Colonic mucosa (tissue), 4 donors: ENCODE measurements at regions not wholly inside any gene's neighbourhood (a gene's known extent, or its start where the extent isn't known, plus 50 kb on each side); places are given as distances from the start of the nearest gene placed in this dataset.
A peak's percentile ranks its signal among the peaks of the same experiment; 100 is the strongest.
"Not testable (repeated sequence)": the region's sequence is repeated elsewhere in the genome, so short reads cannot be mapped to it uniquely, and the experiment has no call there.

Source experiments
- DNase-seq: peaks from one replicate; pipeline ENCODE4 v3.0.0-alpha.2; 2020
- H3K27ac ChIP-seq: fragments of 200-600 bp; one replicate; pipeline ENCODE4 v1.8.0; 2021
- H3K27me3 ChIP-seq: fragments of 200-600 bp; one replicate; pipeline ENCODE4 v1.8.0; 2021
- H3K36me3 ChIP-seq: fragments of 200-600 bp; one replicate; pipeline ENCODE4 v1.8.0; 2021
- H3K4me1 ChIP-seq: fragments of 200-600 bp; one replicate; pipeline ENCODE4 v1.8.0; 2021; ENCODE audit warnings: mild to moderate bottlenecking
- H3K4me3 ChIP-seq: fragments of 200-600 bp; one replicate; pipeline ENCODE4 v1.8.0; 2021
- H3K9ac ChIP-seq, 2 donors: one replicate each; pipeline ENCODE4 v1.7.0; 2013; ENCODE audit warnings: control low read depth in 2 of 2, low read depth in 2 of 2, low read length in 2 of 2
- H3K9me3 ChIP-seq: fragments of 200-600 bp; one replicate; pipeline ENCODE4 v1.8.0; 2021
- intact Hi-C: fragments of 100-400 bp; cut with DNase I; formaldehyde crosslinking; loops from one replicate; pipeline ENCODE4 v1.14.1; 2022
- TF ChIP-seq, protein P1 (sequence below): fragments of 200-600 bp; IDR thresholded peaks from one replicate; pipeline ENCODE4 v1.8.0; 2022; ENCODE audit warnings: antibody characterized with exemption, mild to moderate bottlenecking
- donor health status: healthy.
- donor health status: DM: no; HTN: no; CAD: no.
- donor health status: DM: no; HTN: no; CAD: no.

DNA sequence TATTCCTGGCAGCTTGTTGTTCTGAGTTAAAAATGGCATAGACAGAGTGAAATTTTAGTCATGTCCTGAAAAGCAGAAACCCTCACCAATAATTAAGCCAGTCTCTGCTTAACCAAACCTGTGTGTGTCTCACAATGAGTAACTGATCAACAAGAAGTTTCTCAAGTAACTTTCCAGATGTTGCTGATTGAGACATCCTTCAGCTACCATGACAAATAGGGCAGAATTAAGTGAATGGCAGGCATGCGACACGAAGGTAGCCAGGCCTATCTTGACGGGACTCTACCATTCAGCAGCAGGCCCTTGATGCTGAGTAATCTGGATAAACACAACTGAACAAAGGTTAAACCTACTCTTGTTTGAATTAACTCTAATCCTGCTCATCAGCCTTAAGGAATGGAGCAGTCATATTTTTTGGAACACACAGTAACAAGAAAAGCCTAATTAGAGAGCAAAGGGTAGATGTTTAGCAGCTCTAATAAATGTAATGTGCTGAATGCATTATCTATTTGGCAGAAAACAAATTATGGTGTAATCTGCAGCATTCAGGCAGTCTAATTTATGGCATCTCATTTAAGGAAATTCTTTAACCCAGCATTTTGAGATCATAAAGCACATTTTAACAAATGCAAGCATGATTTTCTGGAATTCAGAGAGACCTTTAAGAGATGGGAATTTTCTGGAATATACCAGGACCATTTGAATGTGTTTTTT, 159.5 kb upstream of the EPHA4 start:
- Histone ChIP-seq H3K4me3 (no peak overlapping the region), H3K9me3 (no peaks in the 10 kb centered on the region), H3K27ac (no peak overlapping the region), H3K9ac (no peak overlapping the region), H3K27me3 (no peaks in the 10 kb centered on the region), H3K36me3 (no peaks in the 10 kb centered on the region), H3K4me1 (no peaks in the 10 kb centered on the region)
- DNase-seq = no peak
- TF ChIP-seq, protein P1, sequence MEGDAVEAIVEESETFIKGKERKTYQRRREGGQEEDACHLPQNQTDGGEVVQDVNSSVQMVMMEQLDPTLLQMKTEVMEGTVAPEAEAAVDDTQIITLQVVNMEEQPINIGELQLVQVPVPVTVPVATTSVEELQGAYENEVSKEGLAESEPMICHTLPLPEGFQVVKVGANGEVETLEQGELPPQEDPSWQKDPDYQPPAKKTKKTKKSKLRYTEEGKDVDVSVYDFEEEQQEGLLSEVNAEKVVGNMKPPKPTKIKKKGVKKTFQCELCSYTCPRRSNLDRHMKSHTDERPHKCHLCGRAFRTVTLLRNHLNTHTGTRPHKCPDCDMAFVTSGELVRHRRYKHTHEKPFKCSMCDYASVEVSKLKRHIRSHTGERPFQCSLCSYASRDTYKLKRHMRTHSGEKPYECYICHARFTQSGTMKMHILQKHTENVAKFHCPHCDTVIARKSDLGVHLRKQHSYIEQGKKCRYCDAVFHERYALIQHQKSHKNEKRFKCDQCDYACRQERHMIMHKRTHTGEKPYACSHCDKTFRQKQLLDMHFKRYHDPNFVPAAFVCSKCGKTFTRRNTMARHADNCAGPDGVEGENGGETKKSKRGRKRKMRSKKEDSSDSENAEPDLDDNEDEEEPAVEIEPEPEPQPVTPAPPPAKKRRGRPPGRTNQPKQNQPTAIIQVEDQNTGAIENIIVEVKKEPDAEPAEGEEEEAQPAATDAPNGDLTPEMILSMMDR = no peak
- intact Hi-C loops = no loop called here

DNA sequence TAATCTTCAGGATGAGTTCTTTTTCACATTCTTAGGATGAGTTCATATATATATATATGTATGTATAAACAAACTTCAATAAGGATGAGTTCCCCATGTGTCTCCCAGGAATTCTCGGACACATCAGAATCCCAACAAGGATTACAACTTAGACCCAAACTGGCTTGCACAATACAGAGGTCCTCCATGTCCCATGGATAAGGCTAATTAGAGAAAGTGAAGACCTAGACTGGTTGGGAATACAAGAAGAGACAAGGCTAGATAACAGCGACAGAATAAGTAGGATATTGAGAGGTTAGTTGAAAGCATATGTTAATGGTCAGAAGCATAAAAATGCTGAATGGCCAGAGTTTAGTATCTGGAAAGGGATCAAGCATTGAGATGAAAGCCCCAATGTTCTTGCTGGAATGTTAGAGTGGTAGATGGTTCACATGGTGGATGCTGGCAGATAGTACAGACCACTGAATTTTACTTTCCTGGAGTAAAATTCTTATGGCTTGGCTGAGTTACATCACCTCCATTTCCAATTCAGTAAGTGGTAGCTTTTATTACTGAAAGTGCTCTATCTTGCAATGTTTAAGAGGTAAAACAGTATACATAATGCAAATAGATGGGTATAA, 154.9 kb upstream of the EPHA4 start:
- no peaks in the 10 kb centered on the region for H3K9me3 ChIP-seq
- H3K27me3 ChIP-seq = no peaks in the 10 kb centered on the region
- intact Hi-C loops = no loop called here

DNA sequence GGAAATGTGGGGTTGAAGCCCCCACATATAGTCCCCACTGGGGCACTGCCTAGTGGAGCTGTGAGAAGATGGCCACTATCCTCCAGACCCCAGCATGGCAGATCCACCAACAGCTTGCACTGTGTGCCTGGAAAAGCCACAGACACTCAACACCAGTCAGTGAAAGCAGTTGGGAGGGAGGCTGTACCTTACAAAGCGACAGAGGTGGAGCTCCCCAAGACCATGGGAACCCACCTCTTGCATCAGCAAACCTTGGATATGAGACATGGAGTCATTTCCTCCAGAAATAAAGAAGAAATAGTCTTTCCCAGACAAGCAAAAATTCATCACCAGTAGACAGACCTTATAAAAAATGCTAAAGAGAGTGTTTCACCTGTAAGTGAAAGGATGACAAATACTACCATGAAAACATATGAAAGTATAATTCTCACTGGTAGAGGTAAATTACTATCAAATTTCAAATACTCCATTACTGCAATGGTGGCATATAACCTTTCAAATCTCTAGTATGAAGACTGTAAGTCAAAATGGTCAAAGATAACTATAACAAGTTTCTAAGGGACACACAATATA, 152.6 kb upstream of the EPHA4 start:
- no peaks in the 10 kb centered on the region for H3K9me3 ChIP-seq
- DNase-seq = no peak
- no peak overlapping the region for H3K9ac ChIP-seq
- no peaks in the 10 kb centered on the region for H3K27me3 ChIP-seq
- H3K27ac ChIP-seq = no peak overlapping the region
- H3K36me3 ChIP-seq = no peaks in the 10 kb centered on the region
- no peak overlapping the region for H3K4me3 ChIP-seq
- TF ChIP-seq, protein P1 = no peak
- no peaks in the 10 kb centered on the region for H3K4me1 ChIP-seq
- intact Hi-C loops = no loop called here

More for the DNA sequence above, 154.9 kb upstream of the EPHA4 start:
- no peak overlapping the region for H3K9ac ChIP-seq
- no peaks in the 10 kb centered on the region for H3K36me3 ChIP-seq
- DNase-seq = no peak
- TF ChIP-seq, protein P1 = no peak
- H3K27ac ChIP-seq = no peak overlapping the region
- no peak overlapping the region for H3K4me3 ChIP-seq
- H3K4me1 ChIP-seq = no peaks in the 10 kb centered on the region

DNA sequence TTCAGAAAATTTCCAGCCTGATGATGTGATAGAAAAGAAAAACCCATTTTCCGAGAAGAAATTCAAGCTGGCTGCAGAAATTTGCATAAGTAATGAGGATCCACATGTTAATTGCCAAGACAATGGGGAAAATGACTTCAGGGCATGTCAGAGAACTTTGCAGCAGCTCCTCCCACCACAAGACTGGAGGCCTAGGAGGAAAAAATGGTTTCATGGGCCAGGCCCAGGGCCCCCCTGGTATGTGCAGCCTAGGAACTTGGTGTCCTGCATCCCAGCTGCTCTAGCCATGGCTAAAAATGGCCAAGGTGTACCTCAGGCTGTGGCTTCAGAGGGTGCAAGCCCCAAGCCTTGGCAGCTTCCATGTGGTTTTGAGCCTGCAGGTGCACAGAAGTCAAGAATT, 152.0 kb upstream of the EPHA4 start:
- H3K9me3 ChIP-seq, H3K27me3 ChIP-seq, H3K27ac ChIP-seq, H3K4me3 ChIP-seq, DNase-seq, H3K9ac ChIP-seq, intact Hi-C loops, H3K36me3 ChIP-seq, H3K4me1 ChIP-seq: not testable (repeated sequence)

DNA sequence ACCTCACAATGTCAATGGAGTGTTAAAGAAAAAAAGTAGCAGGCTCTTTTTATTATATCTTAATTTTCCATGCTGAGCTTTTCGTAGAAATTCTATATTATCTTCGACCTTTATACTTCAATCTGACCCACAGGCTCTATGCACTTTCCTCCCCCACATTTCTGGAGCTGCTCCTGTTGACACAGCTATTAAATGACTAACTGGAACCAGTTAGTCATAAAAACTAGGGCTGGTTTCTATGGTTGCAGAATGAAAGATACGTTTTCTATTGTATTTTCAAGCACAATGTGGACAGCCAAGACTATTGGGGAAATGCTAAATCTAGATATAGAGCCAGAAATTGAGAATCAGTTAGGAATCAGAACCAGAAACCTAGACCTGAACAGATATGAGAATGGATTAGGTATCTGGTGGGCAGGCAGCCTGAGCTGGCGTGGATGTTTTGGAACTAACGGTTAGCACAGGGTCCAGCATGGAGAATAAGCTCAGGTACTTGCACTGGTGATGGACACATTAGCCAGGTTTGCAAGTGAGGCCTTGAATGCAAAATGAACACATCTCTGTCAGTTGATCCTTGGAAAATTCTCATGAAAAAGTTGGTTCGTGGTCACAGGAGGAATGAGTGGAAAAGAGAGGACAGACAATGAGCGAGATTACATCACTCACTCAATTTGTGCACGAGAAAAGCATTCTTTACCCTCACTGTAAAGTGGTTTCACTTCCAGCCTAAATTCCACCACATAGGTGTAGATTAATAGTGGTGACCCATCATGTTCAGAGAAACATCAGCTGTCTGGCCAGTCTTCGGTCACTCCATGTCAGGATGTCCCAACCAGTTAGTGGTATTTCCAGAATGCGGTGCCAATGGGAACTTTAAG, 144.6 kb upstream of the EPHA4 start:
- Histone ChIP-seq H3K4me3 (no peak overlapping the region), H3K36me3 (no peaks in the 10 kb centered on the region), H3K27ac (peak overlapping the region; percentile 41), H3K9me3 (no peaks in the 10 kb centered on the region), H3K4me1 (peaks cover 5% of the 10 kb centered on the region), H3K9ac (no peak overlapping the region), H3K27me3 (no peaks in the 10 kb centered on the region)
- peak; percentile 36 for DNase-seq
- TF ChIP-seq, protein P1 = no peak
- intact Hi-C loops = loop anchor here (10.0 kb wide), 1 partner anchor 142 kb away; the partner anchor contains the start of gene EPHA4
